GM12874 (cell line): ENCODE measurements at regions not wholly inside any gene's neighbourhood (a gene's known extent, or its start where the extent isn't known, plus 50 kb on each side); places are given as distances from the start of the nearest gene placed in this dataset.

Experiments used
- TF ChIP-seq, protein P1 (sequence below): IDR thresholded peaks from 2 replicates; pipeline ENCODE4 v1.5.1; 2011; ENCODE audit warnings: low read depth, mild to moderate bottlenecking, control low read depth, low read length, moderate library complexity; ENCODE audit not compliant: insufficient read depth

DNA sequence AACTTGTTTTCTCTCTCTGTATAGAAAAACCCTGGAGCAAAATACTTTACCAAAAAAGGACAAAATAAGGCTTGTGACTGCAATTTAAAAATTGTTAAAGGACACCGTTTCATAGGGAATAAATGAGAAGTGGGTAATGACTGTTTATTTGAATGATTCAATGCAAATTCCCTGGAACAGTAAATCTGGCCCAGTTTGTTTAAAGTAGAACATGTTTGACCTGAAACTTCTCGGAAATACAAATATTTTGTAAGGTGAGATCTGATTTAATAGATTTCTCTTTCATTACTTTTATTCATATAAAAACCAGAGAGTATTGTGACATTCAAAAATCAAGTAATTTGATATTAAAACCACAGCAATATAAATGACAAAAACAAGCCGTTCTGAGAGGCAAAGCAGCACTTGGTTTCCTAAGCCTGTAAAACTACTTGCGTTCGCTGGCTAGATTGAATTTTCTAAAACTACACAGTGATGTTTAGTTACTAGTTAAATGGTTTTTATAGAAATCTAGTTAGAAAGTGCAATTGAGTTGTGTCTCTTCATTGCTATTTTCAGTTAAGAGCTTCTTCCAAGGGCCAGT lies 76.8 kb upstream of the PITRM1 start:
- TF ChIP-seq, protein P1, sequence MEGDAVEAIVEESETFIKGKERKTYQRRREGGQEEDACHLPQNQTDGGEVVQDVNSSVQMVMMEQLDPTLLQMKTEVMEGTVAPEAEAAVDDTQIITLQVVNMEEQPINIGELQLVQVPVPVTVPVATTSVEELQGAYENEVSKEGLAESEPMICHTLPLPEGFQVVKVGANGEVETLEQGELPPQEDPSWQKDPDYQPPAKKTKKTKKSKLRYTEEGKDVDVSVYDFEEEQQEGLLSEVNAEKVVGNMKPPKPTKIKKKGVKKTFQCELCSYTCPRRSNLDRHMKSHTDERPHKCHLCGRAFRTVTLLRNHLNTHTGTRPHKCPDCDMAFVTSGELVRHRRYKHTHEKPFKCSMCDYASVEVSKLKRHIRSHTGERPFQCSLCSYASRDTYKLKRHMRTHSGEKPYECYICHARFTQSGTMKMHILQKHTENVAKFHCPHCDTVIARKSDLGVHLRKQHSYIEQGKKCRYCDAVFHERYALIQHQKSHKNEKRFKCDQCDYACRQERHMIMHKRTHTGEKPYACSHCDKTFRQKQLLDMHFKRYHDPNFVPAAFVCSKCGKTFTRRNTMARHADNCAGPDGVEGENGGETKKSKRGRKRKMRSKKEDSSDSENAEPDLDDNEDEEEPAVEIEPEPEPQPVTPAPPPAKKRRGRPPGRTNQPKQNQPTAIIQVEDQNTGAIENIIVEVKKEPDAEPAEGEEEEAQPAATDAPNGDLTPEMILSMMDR, result no peak

DNA sequence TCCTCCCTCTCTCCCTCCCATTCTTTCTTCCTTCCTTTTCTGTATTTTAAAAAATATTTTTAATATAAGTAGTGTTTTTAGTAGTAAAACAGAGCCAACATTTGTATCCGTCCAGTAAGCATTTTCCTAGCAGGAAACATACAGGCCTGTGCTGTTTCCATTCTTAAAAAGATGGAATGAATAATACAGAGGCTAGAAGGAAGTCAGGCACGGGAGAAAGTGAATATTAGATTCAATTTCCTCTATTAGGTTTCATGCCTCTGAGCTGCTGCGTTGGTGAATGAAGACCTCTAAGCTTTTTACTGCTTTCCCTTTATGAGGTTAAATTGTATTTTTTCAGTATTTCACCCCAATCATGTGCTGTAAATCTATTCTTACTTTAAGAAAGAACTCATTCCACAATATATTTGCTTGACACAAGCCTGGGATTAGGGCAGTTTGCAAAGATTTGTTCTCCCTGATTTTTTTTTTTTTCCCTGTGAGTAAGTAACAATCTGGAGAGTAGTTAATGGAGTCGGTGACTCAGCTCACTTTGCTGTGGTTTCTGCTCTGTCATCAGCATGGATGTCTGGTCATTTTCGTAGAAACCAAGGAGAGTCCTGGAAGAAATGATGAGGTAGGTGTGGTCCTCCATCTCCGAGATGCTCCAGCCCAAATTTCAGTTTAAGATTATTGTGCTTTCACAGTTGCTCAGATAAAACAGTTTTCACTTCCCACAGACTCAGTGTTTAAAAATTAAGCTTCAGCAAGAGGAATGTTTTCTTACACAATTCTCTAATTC lies 76.1 kb upstream of the PITRM1 start:
- TF ChIP-seq, protein P1, result no peak

DNA sequence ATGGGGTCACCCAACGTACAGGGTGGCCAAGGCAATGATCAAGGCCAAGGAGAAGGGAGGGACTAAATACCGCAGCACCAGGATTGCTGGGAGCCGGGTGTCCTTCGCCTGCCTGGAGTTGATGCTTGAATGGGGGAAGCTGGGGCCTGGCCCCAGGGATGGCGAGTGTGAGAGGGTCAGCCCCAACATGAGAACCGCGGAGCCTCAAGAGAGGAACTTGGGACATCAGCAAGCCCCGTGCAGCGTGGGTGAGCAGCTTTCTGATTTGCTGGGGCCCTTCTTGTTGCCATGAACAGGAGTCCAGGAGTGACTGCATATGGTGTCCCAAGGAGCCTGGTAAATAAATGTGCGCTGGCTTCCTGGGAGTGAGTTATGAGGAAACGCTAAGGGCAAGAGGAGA lies 72.8 kb upstream of the PITRM1 start:
- TF ChIP-seq, protein P1, result no peak

DNA sequence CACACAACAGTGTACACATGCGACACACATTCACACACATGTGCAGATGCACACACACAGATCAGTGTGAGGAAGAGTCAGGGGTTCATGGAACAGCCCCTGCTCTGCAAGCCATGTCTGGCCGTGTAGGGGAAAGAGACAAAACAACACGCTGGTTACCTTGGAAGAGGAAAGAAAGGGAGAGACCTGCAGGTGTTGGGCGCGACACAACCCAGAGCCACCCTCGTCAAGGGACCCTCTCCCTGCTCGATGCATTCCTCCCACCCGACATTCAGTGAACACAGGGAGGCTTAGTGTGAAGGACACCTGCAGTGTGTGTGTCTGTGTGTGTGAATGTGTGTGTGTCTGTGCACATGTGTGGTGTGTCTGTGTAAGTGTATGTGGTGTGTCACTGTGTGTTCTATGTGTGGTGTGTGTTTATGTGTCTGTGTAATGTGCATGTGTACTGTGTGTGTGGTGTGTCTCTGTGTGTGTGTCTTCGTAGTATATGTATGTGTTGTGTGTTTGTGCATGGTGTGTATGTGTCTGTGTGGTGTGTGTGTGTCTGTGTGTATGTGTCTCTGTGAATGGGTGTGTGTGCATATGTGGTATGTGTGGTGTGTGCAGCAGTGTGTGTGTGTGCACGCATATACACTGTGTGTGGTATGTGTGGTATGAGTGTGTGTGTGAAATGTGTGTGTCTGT lies 69.5 kb upstream of the PITRM1 start:
- TF ChIP-seq, protein P1, result no peak

DNA sequence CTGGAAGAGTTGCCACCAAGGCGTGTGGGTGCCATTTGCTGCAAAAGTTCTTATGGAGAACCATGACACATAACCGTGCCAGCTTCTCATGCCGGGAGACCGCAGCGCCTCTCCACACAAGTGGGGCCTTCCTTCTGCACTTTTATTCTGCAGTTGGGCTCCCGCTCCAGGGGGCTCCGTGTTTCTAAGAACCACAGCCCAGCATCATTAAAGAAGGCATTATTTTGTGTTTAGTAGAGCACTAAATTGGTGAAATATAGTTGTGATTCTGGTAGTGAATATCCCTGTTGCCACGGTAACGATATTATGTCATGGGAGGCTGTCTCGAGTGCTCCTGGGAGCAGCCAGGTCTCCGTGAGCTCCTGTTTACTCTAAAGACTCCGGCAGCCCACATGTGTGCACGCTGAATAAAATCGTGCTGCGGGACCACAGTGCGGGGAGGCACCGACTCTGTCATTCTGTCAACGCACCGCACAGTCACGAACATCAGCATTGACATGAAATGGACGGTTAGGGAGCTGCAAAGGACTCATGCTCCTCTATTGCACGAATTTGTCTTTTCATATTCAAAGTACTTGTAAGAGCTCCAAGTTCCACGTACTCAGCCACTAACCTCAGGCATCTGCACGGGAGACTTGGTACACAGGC lies 68.8 kb upstream of the PITRM1 start:
- TF ChIP-seq, protein P1, result no peak

DNA sequence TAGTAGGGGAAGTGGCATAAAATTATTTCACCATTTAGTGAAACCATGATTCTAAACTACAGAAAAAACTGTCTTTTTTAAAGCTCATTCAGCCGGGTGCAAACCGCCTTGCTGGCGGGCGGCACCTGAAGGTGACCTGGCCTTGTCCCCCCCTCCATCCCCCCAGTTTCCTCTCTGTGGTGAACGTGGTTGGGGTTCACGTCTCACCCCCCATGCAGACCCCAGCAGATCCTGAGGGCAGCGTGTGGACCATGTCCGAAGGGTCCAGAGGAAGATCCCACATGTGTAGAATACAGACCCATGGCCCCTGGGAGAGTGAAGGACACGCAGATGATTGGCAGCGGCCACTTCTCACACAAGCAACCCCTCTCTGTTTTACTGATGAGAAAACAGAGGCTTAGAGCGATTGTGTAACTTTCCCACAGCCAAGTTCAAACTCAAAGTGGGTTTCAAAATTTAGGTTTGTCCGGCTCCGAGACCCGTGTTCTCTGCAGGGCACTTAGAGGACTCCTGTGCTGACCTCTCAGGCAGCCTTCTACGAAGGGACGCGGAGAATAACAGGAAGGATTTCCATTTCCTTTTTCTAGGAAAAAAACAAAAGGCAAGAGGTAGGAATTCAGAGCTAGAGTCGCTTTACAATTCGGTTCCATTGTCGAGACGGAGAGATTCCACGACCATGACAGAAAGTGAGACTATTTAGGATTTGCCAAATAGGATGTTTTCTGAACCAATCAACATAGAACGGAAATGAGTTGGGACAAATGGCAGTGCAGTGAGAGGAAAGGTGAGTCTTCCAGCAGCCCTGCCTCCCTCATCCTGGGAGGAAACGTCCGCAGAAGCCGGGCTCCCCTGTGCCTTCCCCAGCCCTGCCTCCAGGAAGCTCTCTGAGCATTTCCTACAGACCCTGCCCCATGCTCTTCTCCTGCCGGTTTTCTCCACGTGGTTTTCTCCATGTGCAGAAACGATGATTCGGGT lies 67.6 kb upstream of the PITRM1 start:
- TF ChIP-seq, protein P1, result no peak
